NCI-H1694 treated with DMSO at 0.1 percent for 48 hours (cell line): ENCODE measurements at regions not wholly inside any gene's neighbourhood (a gene's known extent, or its start where the extent isn't known, plus 50 kb on each side); places are given as distances from the start of the nearest gene placed in this dataset.
"Not testable (repeated sequence)": the region's sequence is repeated elsewhere in the genome, so short reads cannot be mapped to it uniquely, and the experiment has no call there.

Source experiments
- DNase-seq: peaks from one replicate; lab custom pipeline; 2025; lab: John Stamatoyannopoulos, UW

DNA sequence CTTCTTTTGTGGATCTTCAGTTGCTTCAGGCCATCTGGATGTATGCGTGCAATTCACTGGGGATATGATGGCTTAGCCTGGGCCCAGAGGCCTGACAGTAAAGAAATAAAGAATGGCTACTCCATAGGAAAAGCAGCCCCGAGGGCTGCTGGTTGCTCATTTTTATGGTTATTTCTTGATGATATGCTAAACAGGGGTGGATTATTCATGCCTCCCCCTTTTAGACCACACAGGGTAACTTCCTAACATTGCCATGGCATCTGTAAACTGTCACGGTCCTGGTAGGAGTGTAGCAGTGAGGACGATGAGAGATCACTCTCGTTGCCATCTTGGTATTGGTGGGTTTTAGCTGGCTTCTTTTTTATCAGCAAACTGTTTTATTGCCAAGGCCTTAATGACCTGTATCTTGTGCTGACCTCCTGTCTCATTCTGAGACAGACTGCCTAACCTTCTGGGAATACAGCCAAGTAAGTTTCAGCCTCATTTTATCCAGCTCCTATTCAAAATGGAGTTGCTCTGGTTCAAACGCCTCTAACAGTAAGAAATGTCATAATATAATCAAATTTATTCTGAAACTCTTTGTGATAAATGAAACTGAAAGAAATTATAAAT is 60.5 kb downstream of the DSEL start:
- DNase-seq: no peak

GRCh38 chr18:67453901-67454300 is 62.6 kb downstream of the DSEL start:
- no peak for DNase-seq

GRCh38 chr18:67451960-67452359 is 64.6 kb downstream of the DSEL start:
- DNase-seq: no peak

- DNase-seq: not testable (repeated sequence)
Measured at GRCh38 chr18:67451101-67451500, 65.4 kb downstream of the DSEL start.

GRCh38 chr18:67433971-67434370 is 82.5 kb downstream of the DSEL start:
- DNase-seq: no peak

DNA sequence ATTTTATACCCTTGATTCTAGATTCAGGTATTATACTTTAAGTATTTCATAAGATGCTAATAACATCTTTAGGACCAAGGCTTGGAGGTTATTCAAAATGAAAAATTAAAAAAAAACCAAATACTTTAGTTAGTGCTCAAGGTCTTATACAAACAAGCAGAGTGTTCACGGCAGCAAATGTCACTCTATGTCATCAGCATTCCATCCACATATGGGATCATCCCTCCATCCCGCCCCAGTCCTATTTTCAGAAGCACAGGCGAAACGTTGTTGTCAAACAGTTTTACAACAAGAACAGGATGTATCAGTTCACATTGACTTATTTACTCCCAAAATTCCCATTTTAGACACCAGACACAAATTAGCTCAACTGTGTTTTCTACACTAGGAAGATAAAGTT is 83.7 kb downstream of the DSEL start:
- no peak for DNase-seq

GRCh38 chr18:67428805-67429204 is 87.7 kb downstream of the DSEL start:
- DNase-seq: no peak

DNA sequence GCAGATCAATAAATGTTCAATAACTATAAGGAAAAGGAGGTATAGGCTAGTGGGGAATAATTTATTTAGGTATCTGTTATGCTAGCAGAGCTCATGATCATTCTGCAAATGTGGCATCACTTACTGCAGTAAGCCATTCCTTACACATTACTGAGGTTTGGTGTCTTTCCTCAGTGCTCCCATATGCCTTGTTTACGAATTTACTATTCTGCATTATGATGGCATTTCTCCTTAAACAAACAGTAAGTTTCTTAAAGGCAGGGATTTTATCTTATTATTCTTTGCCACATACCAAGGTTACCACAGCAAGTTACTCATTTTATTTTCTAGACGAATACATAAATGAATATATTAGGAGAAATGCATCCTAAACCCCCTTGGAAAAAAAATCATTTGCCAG is 88.4 kb downstream of the DSEL start:
- DNase-seq: no peak

GRCh38 chr18:67426486-67426885 is 90.0 kb downstream of the DSEL start:
- DNase-seq: no peak

GRCh38 chr18:67425672-67426071 is 90.8 kb downstream of the DSEL start:
- DNase-seq: no peak

DNA sequence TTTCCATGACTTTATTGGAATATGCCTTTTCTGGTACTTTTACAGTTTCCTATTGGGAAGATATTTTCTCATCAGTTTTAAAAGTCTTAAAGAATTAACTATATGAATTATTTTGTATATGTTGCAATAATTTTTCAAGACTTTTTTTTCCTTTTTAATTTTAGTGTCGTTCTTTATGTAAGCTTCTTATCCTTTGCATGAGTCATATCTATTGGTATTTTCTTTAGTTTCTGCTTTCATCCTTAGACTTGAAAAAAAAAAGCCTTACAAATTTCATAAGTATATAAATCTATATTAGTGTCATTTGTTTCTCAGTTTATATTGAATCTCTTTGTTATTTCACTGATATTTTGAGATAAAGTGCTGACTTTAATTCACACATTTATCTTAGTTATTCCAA is 94.9 kb downstream of the DSEL start:
- no peak for DNase-seq

- DNase-seq: no peak
Measured at GRCh38 chr18:67417864-67418523, 98.5 kb downstream of the DSEL start.

DNA sequence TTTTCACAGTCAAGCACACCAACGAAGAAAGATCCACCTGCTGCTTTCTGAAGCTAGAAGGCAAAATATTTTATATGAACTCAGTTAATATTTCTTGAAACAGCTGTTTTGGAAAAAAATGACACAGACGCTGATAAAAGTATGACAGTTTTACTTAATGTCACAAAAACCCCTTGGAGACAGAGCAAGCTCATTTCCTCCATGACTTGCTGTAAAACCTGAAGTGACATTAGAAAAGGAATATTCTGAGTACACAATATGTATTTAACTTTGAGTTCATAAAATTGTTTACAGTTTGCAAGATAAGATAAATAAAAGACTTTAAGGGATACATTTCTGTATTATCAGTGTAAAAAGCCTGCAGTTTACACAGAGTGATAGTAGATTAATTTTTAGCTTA is 105.4 kb downstream of the DSEL start:
- DNase-seq: no peak

- DNase-seq: no peak
Measured at GRCh38 chr18:67410075-67411070, 106.1 kb downstream of the DSEL start.

- no peak for DNase-seq
Measured at GRCh38 chr18:67408240-67408639, 108.3 kb downstream of the DSEL start.

GRCh38 chr18:67406714-67407113 is 109.8 kb downstream of the DSEL start:
- DNase-seq: no peak

DNA sequence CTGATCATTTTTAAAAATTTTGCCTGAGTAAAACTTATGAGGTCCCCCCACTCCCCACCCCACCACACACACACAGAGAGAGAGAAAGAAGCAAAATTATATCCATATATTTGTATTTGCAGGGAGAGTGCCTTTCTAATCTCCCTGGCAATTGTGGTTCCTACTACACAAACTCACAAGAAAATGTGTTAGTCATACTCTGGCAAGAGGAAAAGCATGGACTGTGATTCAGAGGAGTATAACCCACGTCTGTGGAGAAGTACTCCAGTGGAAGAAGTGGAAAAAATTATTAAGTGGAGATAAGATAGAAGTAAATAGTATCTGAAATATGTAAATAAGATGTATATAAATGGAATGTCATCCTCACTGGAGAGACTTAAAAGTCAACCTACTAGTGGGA is 114.0 kb downstream of the DSEL start:
- DNase-seq: no peak

GRCh38 chr18:67400502-67401117 is 115.9 kb downstream of the DSEL start:
- DNase-seq: no peak

- DNase-seq: no peak
Measured at GRCh38 chr18:67386032-67386431, 130.5 kb downstream of the DSEL start.

DNA sequence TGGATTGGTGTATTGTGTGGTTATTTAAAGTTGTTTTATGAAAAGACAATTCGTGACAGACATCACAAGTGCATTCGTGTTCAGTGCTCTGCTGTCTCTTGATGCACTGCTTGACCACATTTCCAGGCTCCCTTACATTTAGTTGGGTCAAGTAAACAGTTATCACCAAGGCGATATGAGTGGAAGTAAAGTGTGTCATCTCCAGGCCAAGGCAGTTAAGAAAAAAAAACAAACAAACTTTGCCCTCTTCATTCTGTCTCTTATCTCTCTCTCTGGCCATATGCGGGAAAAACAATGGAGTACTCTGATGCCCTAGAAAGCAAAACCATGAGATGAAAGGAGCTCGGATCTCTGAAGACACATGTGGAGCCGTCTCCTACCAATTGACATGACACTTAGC is 131.1 kb downstream of the DSEL start:
- no peak for DNase-seq

GRCh38 chr18:67384057-67384456 is 132.5 kb downstream of the DSEL start:
- DNase-seq: not testable (repeated sequence)

- no peak for DNase-seq
Measured at GRCh38 chr18:67381608-67382150, 134.8 kb downstream of the DSEL start.
